H9 (cell line): ENCODE measurements at regions not wholly inside any gene's neighbourhood (a gene's known extent, or its start where the extent isn't known, plus 50 kb on each side); places are given as distances from the start of the nearest gene placed in this dataset.

Experiments used
- DNase-seq: peaks from one replicate; pipeline ENCODE4 v3.0.0-alpha.2; 2017
- H2AFZ ChIP-seq: one replicate; pipeline ENCODE4 v1.6.1; 2013; ENCODE audit warnings: mild to moderate bottlenecking, low read length, control low read depth, moderate library complexity
- H2AK5ac ChIP-seq: 2 replicates; pipeline ENCODE4 v1.6.1; 2013; ENCODE audit warnings: low read length, control low read depth, mixed read lengths; ENCODE audit not compliant: insufficient read length
- H2BK120ac ChIP-seq: one replicate; pipeline ENCODE4 v1.6.1; 2013; ENCODE audit warnings: low read depth, mild to moderate bottlenecking, low read length, control low read depth, inconsistent platforms; ENCODE audit not compliant: poor library complexity, severe bottlenecking
- H2BK12ac ChIP-seq: 2 replicates; pipeline ENCODE4 v1.6.1; 2013; ENCODE audit warnings: low read length, control low read depth, mixed read lengths, low read depth; ENCODE audit not compliant: insufficient read length
- H2BK15ac ChIP-seq: 2 replicates; pipeline ENCODE4 v1.6.1; 2013; ENCODE audit warnings: low read depth, low read length, control low read depth
- H2BK20ac ChIP-seq: one replicate; pipeline ENCODE4 v1.6.1; 2013; ENCODE audit warnings: low read depth, mild to moderate bottlenecking, low read length, control low read depth, inconsistent platforms; ENCODE audit not compliant: poor library complexity, severe bottlenecking
- H2BK5ac ChIP-seq: 2 replicates; pipeline ENCODE4 v1.6.1; 2013; ENCODE audit warnings: low read length, control low read depth, mixed read lengths; ENCODE audit not compliant: insufficient read length
- H3K14ac ChIP-seq: 2 replicates; pipeline ENCODE4 v1.6.1; 2013; ENCODE audit warnings: low read length, control low read depth; ENCODE audit not compliant: insufficient read depth
- H3K18ac ChIP-seq: 2 replicates; pipeline ENCODE4 v1.6.1; 2013; ENCODE audit warnings: low read depth, mild to moderate bottlenecking, mixed read lengths, low read length, control low read depth; ENCODE audit not compliant: insufficient read length
- H3K23ac ChIP-seq: 2 replicates; pipeline ENCODE4 v1.6.1; 2013; ENCODE audit warnings: low read length, control low read depth, mixed read lengths, low read depth; ENCODE audit not compliant: insufficient read length
- H3K23me2 ChIP-seq: 2 replicates; pipeline ENCODE4 v1.6.1; 2013; ENCODE audit warnings: low read depth, mild to moderate bottlenecking, mixed read lengths, low read length, control low read depth; ENCODE audit not compliant: insufficient read length, poor library complexity, severe bottlenecking
- H3K27ac ChIP-seq: 2 replicates; pipeline ENCODE4 v1.5.1; 2013; ENCODE audit warnings: low read length, control low read depth, mixed read lengths, low read depth; ENCODE audit not compliant: insufficient read length
- H3K27me3 ChIP-seq: 2 replicates; pipeline ENCODE4 v1.6.1; 2013; ENCODE audit warnings: low read length, control low read depth, inconsistent platforms; ENCODE audit not compliant: insufficient read depth
- H3K4ac ChIP-seq: 2 replicates; pipeline ENCODE4 v1.6.1; 2013; ENCODE audit warnings: low read depth, mild to moderate bottlenecking, control low read depth, inconsistent platforms, low read length, moderate library complexity
- H3K4me1 ChIP-seq: 2 replicates; pipeline ENCODE4 v1.6.1; 2013; ENCODE audit warnings: low read length, control low read depth, inconsistent platforms; ENCODE audit not compliant: insufficient read depth
- H3K4me2 ChIP-seq: 2 replicates; pipeline ENCODE4 v1.6.1; 2013; ENCODE audit warnings: low read length, control low read depth, mixed read lengths; ENCODE audit not compliant: insufficient read length, insufficient read depth
- H3K56ac ChIP-seq: 2 replicates; pipeline ENCODE4 v1.6.1; 2013; ENCODE audit warnings: low read depth, mild to moderate bottlenecking, mixed read lengths, low read length, control low read depth; ENCODE audit not compliant: insufficient read length
- H3K79me1 ChIP-seq: 2 replicates; pipeline ENCODE4 v1.6.1; 2013; ENCODE audit warnings: low read depth, mild to moderate bottlenecking, moderate library complexity, low read length, control low read depth, inconsistent platforms; ENCODE audit not compliant: insufficient read depth, poor library complexity, severe bottlenecking
- H3K79me2 ChIP-seq: 2 replicates; pipeline ENCODE4 v1.6.1; 2013; ENCODE audit warnings: low read length, control low read depth, inconsistent platforms; ENCODE audit not compliant: insufficient read depth
- H3K9ac ChIP-seq: 2 replicates; pipeline ENCODE4 v1.6.1; 2013; ENCODE audit warnings: low read length, control low read depth, mixed read lengths; ENCODE audit not compliant: insufficient read length; ENCODE audit errors: extremely low read depth
- H3K9me3 ChIP-seq: one replicate; pipeline ENCODE4 v1.6.1; 2013; ENCODE audit warnings: low read depth, low read length, inconsistent platforms; ENCODE audit not compliant: control insufficient read depth
- H3T11ph ChIP-seq: one replicate; pipeline ENCODE4 v1.6.1; 2013; ENCODE audit warnings: mild to moderate bottlenecking, low read length, control low read depth, inconsistent platforms
- H4K20me1 ChIP-seq: one replicate; pipeline ENCODE4 v1.6.1; 2013; ENCODE audit not compliant: control insufficient read depth, insufficient read length, insufficient read depth
- H4K5ac ChIP-seq: 2 replicates; pipeline ENCODE4 v1.6.1; 2013; ENCODE audit warnings: low read depth, mild to moderate bottlenecking, mixed read lengths, low read length, control low read depth; ENCODE audit not compliant: insufficient read length
- H4K8ac ChIP-seq: replicated peaks from 2 replicates; pipeline ENCODE4 v1.6.1; 2013; ENCODE audit warnings: low read length, control low read depth, mixed read lengths, low read depth; ENCODE audit not compliant: insufficient read length
- H4K91ac ChIP-seq: 2 replicates; pipeline ENCODE4 v1.6.1; 2013; ENCODE audit warnings: low read depth, mild to moderate bottlenecking, moderate library complexity, mixed read lengths, low read length, control low read depth; ENCODE audit not compliant: insufficient read length
- H3K27ac Mint-ChIP-seq, 3 experiments: 2 replicates in 2 of 3; 3 replicates in 1 of 3; pipeline ENCODE4 v1.8.0; 2020 to 2021; ENCODE audit warnings: mixed read lengths in 3 of 3, mild to moderate bottlenecking in 1 of 3, moderate library complexity in 1 of 3
- H3K27me3 Mint-ChIP-seq: 2 replicates; pipeline ENCODE4 v1.8.0; 2021; ENCODE audit warnings: low read depth, mild to moderate bottlenecking, moderate library complexity, mixed read lengths
- H3K36me3 Mint-ChIP-seq, 3 experiments: 2 replicates in 2 of 3; 3 replicates in 1 of 3; pipeline ENCODE4 v1.8.0; 2020 to 2021; ENCODE audit warnings: low read depth in 3 of 3, mixed read lengths in 3 of 3; ENCODE audit not compliant: insufficient read depth in 1 of 3
- H3K4me1 Mint-ChIP-seq, 2 experiments: 2 replicates each; pipeline ENCODE4 v1.8.0; 2020; ENCODE audit warnings: mixed read lengths in 2 of 2
- H3K4me3 Mint-ChIP-seq, 2 experiments: 2 replicates in 1 of 2; 3 replicates in 1 of 2; pipeline ENCODE4 v1.8.0; 2020 to 2021; ENCODE audit warnings: mild to moderate bottlenecking in 2 of 2, mixed read lengths in 2 of 2, moderate library complexity in 1 of 2
- H3K9me3 Mint-ChIP-seq, 2 experiments: 2 replicates in 1 of 2; 3 replicates in 1 of 2; pipeline ENCODE4 v1.8.0; 2020; ENCODE audit warnings: mild to moderate bottlenecking in 2 of 2, mixed read lengths in 2 of 2, moderate library complexity in 1 of 2
- WGBS: extraction: QIAGEN DNeasy Blood & Tissue Kit; methylation state at CpG from one replicate; pipeline ENCODE4 v1.1.7; 2013; ENCODE audit warnings: missing lambda C conversion rate, low lambda C conversion rate, mixed read lengths; ENCODE audit not compliant: insufficient read length; ENCODE audit errors: extremely low coverage; 5-methylcytosine and 5-hydroxymethylcytosine counted together
- TF ChIP-seq, protein P1 (sequence below): fragments of 200-600 bp; sonication (generic); conservative IDR thresholded peaks from 3 replicates; pipeline ENCODE4 v1.8.0; 2021; ENCODE audit warnings: antibody characterized with exemption, mild to moderate bottlenecking

DNA sequence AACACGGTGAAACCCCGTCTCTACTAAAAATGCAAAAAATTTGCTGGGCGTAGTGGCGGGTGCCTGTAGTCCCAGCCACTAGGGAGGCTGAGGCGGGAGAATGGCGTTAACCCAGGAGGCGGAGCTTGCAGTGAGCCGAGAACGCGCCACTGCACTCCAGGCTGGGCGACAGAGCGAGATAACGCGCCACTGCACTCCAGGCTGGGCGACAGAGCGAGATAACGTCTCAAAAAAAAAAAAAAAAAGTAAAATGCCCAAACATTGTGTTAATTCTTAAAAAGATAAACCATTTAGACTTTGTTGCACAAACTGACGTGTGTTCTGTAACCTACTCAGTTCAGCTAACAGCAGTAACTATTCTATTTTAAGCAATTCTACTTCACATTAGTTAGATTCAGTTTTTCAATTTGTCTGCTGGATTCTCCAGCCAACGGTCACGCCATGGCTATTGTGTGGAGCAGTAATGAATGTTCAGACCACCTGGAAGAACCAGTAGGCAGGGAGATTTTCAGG, 119.3 kb upstream of the MAN2A1 start:
- Mint-ChIP-seq H3K36me3 (no peaks in the 10 kb centered on the region), H3K4me3 (no peak overlapping the region), H3K27ac (no peak overlapping the region), H3K9me3 (no peaks in the 10 kb centered on the region), H3K27me3 (no peaks in the 10 kb centered on the region), H3K4me1 (no peaks in the 10 kb centered on the region; a peak in 2 of 4 replicates)
- no peaks in the 10 kb centered on the region; the same call in 1 of the 2 replicates for H3K4me1 ChIP-seq
- H3K9ac ChIP-seq: no peak overlapping the region
- H4K20me1 ChIP-seq: no peaks in the 10 kb centered on the region
- H2BK120ac ChIP-seq: no peak overlapping the region
- no peak overlapping the region for H3K4ac ChIP-seq
- no peak overlapping the region for H3K23ac ChIP-seq
- H2AFZ ChIP-seq: no peak overlapping the region
- H3K4me2 ChIP-seq: no peak overlapping the region
- no peak overlapping the region for H2BK12ac ChIP-seq
- no peak overlapping the region for H4K91ac ChIP-seq
- H3K79me1 ChIP-seq: no peaks in the 10 kb centered on the region
- H3K27ac ChIP-seq: no peak overlapping the region
- H3K9me3 ChIP-seq: no peaks in the 10 kb centered on the region
- H3K56ac ChIP-seq: no peak overlapping the region
- H3K27me3 ChIP-seq: no peaks in the 10 kb centered on the region
- no CpG with 5 or more reads among the region's 20 CpGs for WGBS
- H3K79me2 ChIP-seq: no peaks in the 10 kb centered on the region
- H3K18ac ChIP-seq: no peak overlapping the region
- no peak overlapping the region for H2AK5ac ChIP-seq
- DNase-seq: no peak
- no peak overlapping the region for H4K5ac ChIP-seq
- no peak overlapping the region for H4K8ac ChIP-seq
- no peak overlapping the region for H2BK20ac ChIP-seq
- H2BK15ac ChIP-seq: no peak overlapping the region
- TF ChIP-seq, protein P1, sequence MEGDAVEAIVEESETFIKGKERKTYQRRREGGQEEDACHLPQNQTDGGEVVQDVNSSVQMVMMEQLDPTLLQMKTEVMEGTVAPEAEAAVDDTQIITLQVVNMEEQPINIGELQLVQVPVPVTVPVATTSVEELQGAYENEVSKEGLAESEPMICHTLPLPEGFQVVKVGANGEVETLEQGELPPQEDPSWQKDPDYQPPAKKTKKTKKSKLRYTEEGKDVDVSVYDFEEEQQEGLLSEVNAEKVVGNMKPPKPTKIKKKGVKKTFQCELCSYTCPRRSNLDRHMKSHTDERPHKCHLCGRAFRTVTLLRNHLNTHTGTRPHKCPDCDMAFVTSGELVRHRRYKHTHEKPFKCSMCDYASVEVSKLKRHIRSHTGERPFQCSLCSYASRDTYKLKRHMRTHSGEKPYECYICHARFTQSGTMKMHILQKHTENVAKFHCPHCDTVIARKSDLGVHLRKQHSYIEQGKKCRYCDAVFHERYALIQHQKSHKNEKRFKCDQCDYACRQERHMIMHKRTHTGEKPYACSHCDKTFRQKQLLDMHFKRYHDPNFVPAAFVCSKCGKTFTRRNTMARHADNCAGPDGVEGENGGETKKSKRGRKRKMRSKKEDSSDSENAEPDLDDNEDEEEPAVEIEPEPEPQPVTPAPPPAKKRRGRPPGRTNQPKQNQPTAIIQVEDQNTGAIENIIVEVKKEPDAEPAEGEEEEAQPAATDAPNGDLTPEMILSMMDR: no peak
- H3T11ph ChIP-seq: no peak overlapping the region
- no peak overlapping the region for H2BK5ac ChIP-seq
- no peak overlapping the region for H3K14ac ChIP-seq
- H3K23me2 ChIP-seq: no peaks in the 10 kb centered on the region
